ENCODE measurements at regions not wholly inside any gene's neighbourhood (a gene's known extent, or its start where the extent isn't known, plus 50 kb on each side); places are given as distances from the start of the nearest gene placed in this dataset.

DNA sequence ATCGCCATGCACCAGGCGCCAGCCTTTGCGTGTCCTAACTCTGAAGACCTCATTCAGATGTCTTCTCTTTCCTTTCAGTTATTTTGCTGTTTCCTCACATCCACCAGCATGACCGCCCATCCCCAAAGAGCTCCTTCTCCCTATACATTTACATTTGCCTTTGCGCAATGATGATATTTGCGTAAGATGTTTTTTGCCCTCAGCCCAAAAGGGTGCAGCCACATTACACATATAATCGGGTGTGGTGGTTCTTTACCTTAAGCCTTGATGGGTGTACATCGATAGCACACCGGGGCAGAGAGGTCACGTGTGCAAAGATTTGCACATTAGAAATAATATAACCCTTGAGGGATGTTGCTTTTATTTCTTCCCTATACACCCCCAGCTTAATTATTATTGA lies 192.8 kb downstream of the HUNK start:
- H3K14ac ChIP-seq (ENCODE audit: insufficient read depth, low read length): no peak overlapping the region
- no peak overlapping the region for H3K4ac ChIP-seq (ENCODE audit: low read depth, low read length)
- H3K27me3 ChIP-seq (ENCODE audit: insufficient read depth, low read length): no peaks in the 10 kb centered on the region
- H3K9me3 ChIP-seq (ENCODE audit: control insufficient read depth, low read depth, low read length): no peaks in the 10 kb centered on the region
- H3K79me2 ChIP-seq (ENCODE audit: insufficient read depth, low read length): no peaks in the 10 kb centered on the region
- Mint-ChIP-seq H3K4me3 (no peak overlapping the region), H3K27me3 (ENCODE audit: low read depth) (no peaks in the 10 kb centered on the region), H3K36me3 (ENCODE audit: insufficient read depth in 1 of 3, low read depth in 3 of 3) (no peaks in the 10 kb centered on the region), H3K4me1 (peaks cover 5 to 6% of the 10 kb centered on the region in 2 experiments; a peak in 2 of 4 replicates), H3K27ac (no peak overlapping the region), H3K9me3 (no peaks in the 10 kb centered on the region)
- no peak overlapping the region for H2BK120ac ChIP-seq (ENCODE audit: low read depth, low read length, poor library complexity, severe bottlenecking)
- no peak overlapping the region for H2AFZ ChIP-seq (ENCODE audit: low read length)
- no peak overlapping the region for H3K9ac ChIP-seq (ENCODE audit: extremely low read depth, insufficient read length, low read length)
- H4K5ac ChIP-seq (ENCODE audit: insufficient read length, low read depth, low read length): no peak overlapping the region
- H3K27ac ChIP-seq (ENCODE audit: insufficient read length, low read depth, low read length): no peak overlapping the region
- H3K4me1 ChIP-seq (ENCODE audit: insufficient read depth, low read length): no peaks in the 10 kb centered on the region
- no peak overlapping the region for H2BK20ac ChIP-seq (ENCODE audit: low read depth, low read length, poor library complexity, severe bottlenecking)
- DNase-seq: no peak
- no peak overlapping the region for H4K91ac ChIP-seq (ENCODE audit: insufficient read length, low read depth, low read length)
- no peak overlapping the region for H3T11ph ChIP-seq (ENCODE audit: low read length)
- no CpG with 5 or more reads among the region's 10 CpGs for WGBS (ENCODE audit: extremely low coverage, insufficient read length, low lambda C conversion rate)
- no peak overlapping the region for H3K23ac ChIP-seq (ENCODE audit: insufficient read length, low read depth, low read length)
- no peak overlapping the region for H2BK15ac ChIP-seq (ENCODE audit: low read depth, low read length)
- no peak overlapping the region for H3K4me2 ChIP-seq (ENCODE audit: insufficient read depth, insufficient read length, low read length)
- H4K20me1 ChIP-seq (ENCODE audit: control insufficient read depth, insufficient read depth, insufficient read length): no peaks in the 10 kb centered on the region
- H2BK12ac ChIP-seq (ENCODE audit: insufficient read length, low read depth, low read length): no peak overlapping the region
- H3K79me1 ChIP-seq (ENCODE audit: insufficient read depth, low read depth, low read length, poor library complexity, severe bottlenecking): no peaks in the 10 kb centered on the region
- H2BK5ac ChIP-seq (ENCODE audit: insufficient read length, low read length): no peak overlapping the region
- H3K23me2 ChIP-seq (ENCODE audit: insufficient read length, low read depth, low read length, poor library complexity, severe bottlenecking): no peaks in the 10 kb centered on the region
- TF ChIP-seq, protein P1, sequence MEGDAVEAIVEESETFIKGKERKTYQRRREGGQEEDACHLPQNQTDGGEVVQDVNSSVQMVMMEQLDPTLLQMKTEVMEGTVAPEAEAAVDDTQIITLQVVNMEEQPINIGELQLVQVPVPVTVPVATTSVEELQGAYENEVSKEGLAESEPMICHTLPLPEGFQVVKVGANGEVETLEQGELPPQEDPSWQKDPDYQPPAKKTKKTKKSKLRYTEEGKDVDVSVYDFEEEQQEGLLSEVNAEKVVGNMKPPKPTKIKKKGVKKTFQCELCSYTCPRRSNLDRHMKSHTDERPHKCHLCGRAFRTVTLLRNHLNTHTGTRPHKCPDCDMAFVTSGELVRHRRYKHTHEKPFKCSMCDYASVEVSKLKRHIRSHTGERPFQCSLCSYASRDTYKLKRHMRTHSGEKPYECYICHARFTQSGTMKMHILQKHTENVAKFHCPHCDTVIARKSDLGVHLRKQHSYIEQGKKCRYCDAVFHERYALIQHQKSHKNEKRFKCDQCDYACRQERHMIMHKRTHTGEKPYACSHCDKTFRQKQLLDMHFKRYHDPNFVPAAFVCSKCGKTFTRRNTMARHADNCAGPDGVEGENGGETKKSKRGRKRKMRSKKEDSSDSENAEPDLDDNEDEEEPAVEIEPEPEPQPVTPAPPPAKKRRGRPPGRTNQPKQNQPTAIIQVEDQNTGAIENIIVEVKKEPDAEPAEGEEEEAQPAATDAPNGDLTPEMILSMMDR (conservative IDR thresholded peaks at IDR 0.05): no peak
- H2AK5ac ChIP-seq (ENCODE audit: insufficient read length, low read length): no peak overlapping the region
- no peak overlapping the region for H3K56ac ChIP-seq (ENCODE audit: insufficient read length, low read depth, low read length)
- H4K8ac ChIP-seq (replicated peaks; ENCODE audit: insufficient read length, low read depth, low read length): no peak overlapping the region
- H3K18ac ChIP-seq (ENCODE audit: insufficient read length, low read depth, low read length): no peak overlapping the region
